ENCODE measurements at regions not wholly inside any gene's neighbourhood (a gene's known extent, or its start where the extent isn't known, plus 50 kb on each side); places are given as distances from the start of the nearest gene placed in this dataset.

- no peak overlapping the region for H3K4me3 ChIP-seq (replicated peaks; ENCODE audit: insufficient read depth, low read length)
- H3K27me3 ChIP-seq (ENCODE audit: insufficient read depth, poor library complexity, severe bottlenecking): peaks cover 4% of the 10 kb centered on the region
- DNase-seq (ENCODE audit: low read depth in 1 of 2, low spot score in 1 of 2): no peak
- H3K27ac ChIP-seq (replicated peaks): no peak overlapping the region
- TF ChIP-seq REST (IDR thresholded peaks at IDR 0.05; ENCODE audit: insufficient replicate concordance, low read depth): no peak
- TF ChIP-seq GABPA (IDR thresholded peaks at IDR 0.05; ENCODE audit: low read depth): no peak
- TF ChIP-seq CTCF (IDR thresholded peaks at IDR 0.05; ENCODE audit: insufficient read depth, low read length): no peak
- no peak for TF ChIP-seq POLR2AphosphoS5 (IDR thresholded peaks at IDR 0.05; ENCODE audit: low read depth)
- no peak for TF ChIP-seq SPI1 (IDR thresholded peaks at IDR 0.05; ENCODE audit: borderline replicate concordance, low read depth)
Observed at GRCh38 chr21:35857095-35857494, 203.2 kb downstream of the SETD4 start.

- no peak for DNase-seq (ENCODE audit: low read depth in 1 of 2, low spot score in 1 of 2)
Observed at GRCh38 chr21:35855484-35855883, 204.8 kb downstream of the SETD4 start.

GRCh38 chr21:35854281-35854680 is 206.0 kb downstream of the SETD4 start:
- H3K27me3 ChIP-seq (ENCODE audit: insufficient read depth, poor library complexity, severe bottlenecking): peaks cover 12% of the 10 kb centered on the region
- H3K4me3 ChIP-seq (replicated peaks; ENCODE audit: insufficient read depth, low read length): no peak overlapping the region
- TF ChIP-seq GABPA (IDR thresholded peaks at IDR 0.05; ENCODE audit: low read depth) (no peak), POLR2AphosphoS5 (IDR thresholded peaks at IDR 0.05; ENCODE audit: low read depth) (no peak), SPI1 (IDR thresholded peaks at IDR 0.05; ENCODE audit: borderline replicate concordance, low read depth) (no peak), REST (IDR thresholded peaks at IDR 0.05; ENCODE audit: insufficient replicate concordance, low read depth) (no peak), CTCF (IDR thresholded peaks at IDR 0.05; ENCODE audit: insufficient read depth, low read length) (no peak)
- no peak for DNase-seq (ENCODE audit: low read depth in 1 of 2, low spot score in 1 of 2)
- no peak overlapping the region for H3K27ac ChIP-seq (replicated peaks)

More at GRCh38 chr21:35855484-35855883, 204.8 kb downstream of the SETD4 start:
- no peak for TF ChIP-seq GABPA (IDR thresholded peaks at IDR 0.05; ENCODE audit: low read depth)
- TF ChIP-seq POLR2AphosphoS5 (IDR thresholded peaks at IDR 0.05; ENCODE audit: low read depth): no peak
- TF ChIP-seq SPI1 (IDR thresholded peaks at IDR 0.05; ENCODE audit: borderline replicate concordance, low read depth): no peak
- no peak for TF ChIP-seq REST (IDR thresholded peaks at IDR 0.05; ENCODE audit: insufficient replicate concordance, low read depth)
- no peak for TF ChIP-seq CTCF (IDR thresholded peaks at IDR 0.05; ENCODE audit: insufficient read depth, low read length)
- H3K27me3 ChIP-seq (ENCODE audit: insufficient read depth, poor library complexity, severe bottlenecking): peaks cover 7% of the 10 kb centered on the region
- no peak overlapping the region for H3K27ac ChIP-seq (replicated peaks)
- H3K4me3 ChIP-seq (replicated peaks; ENCODE audit: insufficient read depth, low read length): no peak overlapping the region

All from HL-60 (cell line).